ENCODE measurements at regions not wholly inside any gene's neighbourhood (a gene's known extent, or its start where the extent isn't known, plus 50 kb on each side); places are given as distances from the start of the nearest gene placed in this dataset.

GRCh38 chr18:4653418-4653817, 198.3 kb upstream of the DLGAP1 start:
- Histone ChIP-seq H3K4me1 (no peaks in the 10 kb centered on the region), H3K27me3 (no peaks in the 10 kb centered on the region), H3K36me3 (no peaks in the 10 kb centered on the region), H3K4me3 (ENCODE audit: low read depth, low read length) (no peak overlapping the region), H3K9me3 (no peaks in the 10 kb centered on the region)
- DNase-seq: no peak
- TF ChIP-seq CTCF (IDR thresholded peaks at IDR 0.05; ENCODE audit: low read depth, low read length): no peak

GRCh38 chr18:4641771-4642368, 186.8 kb upstream of the DLGAP1 start:
- Histone ChIP-seq H3K9me3 (no peaks in the 10 kb centered on the region), H3K27me3 (no peaks in the 10 kb centered on the region), H3K36me3 (no peaks in the 10 kb centered on the region), H3K4me1 (no peaks in the 10 kb centered on the region), H3K4me3 (ENCODE audit: low read depth, low read length) (no peak overlapping the region)
- no peak for DNase-seq
- no peak for TF ChIP-seq CTCF (IDR thresholded peaks at IDR 0.05; ENCODE audit: low read depth, low read length)

- H3K36me3 ChIP-seq: no peaks in the 10 kb centered on the region
- H3K27me3 ChIP-seq: no peaks in the 10 kb centered on the region
- no peaks in the 10 kb centered on the region for H3K9me3 ChIP-seq
- TF ChIP-seq CTCF (IDR thresholded peaks at IDR 0.05; ENCODE audit: low read depth, low read length): no peak
- H3K4me1 ChIP-seq: no peaks in the 10 kb centered on the region
- DNase-seq: no peak
- no peak overlapping the region for H3K4me3 ChIP-seq (ENCODE audit: low read depth, low read length)
Observed at GRCh38 chr18:4640349-4641012, 185.4 kb upstream of the DLGAP1 start.

GRCh38 chr18:4639628-4640310, 184.7 kb upstream of the DLGAP1 start:
- Histone ChIP-seq H3K9me3 (no peaks in the 10 kb centered on the region), H3K36me3 (no peaks in the 10 kb centered on the region), H3K4me3 (ENCODE audit: low read depth, low read length) (no peak overlapping the region), H3K27me3 (no peaks in the 10 kb centered on the region), H3K4me1 (no peaks in the 10 kb centered on the region)
- no peak for TF ChIP-seq CTCF (IDR thresholded peaks at IDR 0.05; ENCODE audit: low read depth, low read length)
- DNase-seq: no peak

- no peak for DNase-seq
- no peaks in the 10 kb centered on the region for H3K36me3 ChIP-seq
- H3K27me3 ChIP-seq: no peaks in the 10 kb centered on the region
- H3K4me1 ChIP-seq: no peaks in the 10 kb centered on the region
- no peak for TF ChIP-seq CTCF (IDR thresholded peaks at IDR 0.05; ENCODE audit: low read depth, low read length)
- no peaks in the 10 kb centered on the region for H3K9me3 ChIP-seq
- H3K4me3 ChIP-seq (ENCODE audit: low read depth, low read length): no peak overlapping the region
Observed at GRCh38 chr18:4638680-4639079, 183.6 kb upstream of the DLGAP1 start.

GRCh38 chr18:4637876-4638275, 182.8 kb upstream of the DLGAP1 start:
- Histone ChIP-seq H3K9me3 (no peaks in the 10 kb centered on the region), H3K4me1 (no peaks in the 10 kb centered on the region), H3K4me3 (ENCODE audit: low read depth, low read length) (no peak overlapping the region), H3K36me3 (no peaks in the 10 kb centered on the region), H3K27me3 (no peaks in the 10 kb centered on the region)
- no peak for DNase-seq
- no peak for TF ChIP-seq CTCF (IDR thresholded peaks at IDR 0.05; ENCODE audit: low read depth, low read length)
